GM23338 (cell line): ENCODE measurements at regions not wholly inside any gene's neighbourhood (a gene's known extent, or its start where the extent isn't known, plus 50 kb on each side); places are given as distances from the start of the nearest gene placed in this dataset.

Source experiments
- ATAC-seq: fragments of 200-7000 bp; cut with Tn5 transposase; 3 replicates; pipeline ENCODE4 v1.9.1; 2020
- DNase-seq: peaks from one replicate; pipeline ENCODE4 v3.0.0-alpha.2; 2015; ENCODE audit warnings: low spot score
- H2AFZ ChIP-seq: fragments of 200-600 bp; sonication (generic); 2 replicates; pipeline ENCODE4 v1.8.0; 2016; ENCODE audit warnings: antibody characterized with exemption, mild to moderate bottlenecking, moderate library complexity
- H3F3A ChIP-seq: fragments of 200-600 bp; sonication (generic); replicated peaks from 2 replicates; pipeline ENCODE4 v1.8.0; 2017; ENCODE audit warnings: antibody characterized with exemption, mixed run types, low read depth
- H3K27ac ChIP-seq: fragments of 200-600 bp; sonication (generic); 2 replicates; pipeline ENCODE4 v1.6.1; 2016; ENCODE audit warnings: low read depth
- H3K27me3 ChIP-seq: fragments of 200-600 bp; sonication (generic); 2 replicates; pipeline ENCODE4 v1.8.0; 2016; ENCODE audit warnings: mild to moderate bottlenecking, mixed run types, moderate library complexity; ENCODE audit not compliant: insufficient read depth
- H3K36me3 ChIP-seq: fragments of 200-600 bp; sonication (generic); 2 replicates; pipeline ENCODE4 v1.8.0; 2016; ENCODE audit warnings: mild to moderate bottlenecking; ENCODE audit not compliant: insufficient read depth
- H3K4me1 ChIP-seq: fragments of 200-600 bp; sonication (generic); 2 replicates; pipeline ENCODE4 v1.8.0; 2016; ENCODE audit warnings: mild to moderate bottlenecking, moderate library complexity; ENCODE audit not compliant: insufficient read depth
- H3K4me2 ChIP-seq: fragments of 200-600 bp; sonication (generic); 2 replicates; pipeline ENCODE4 v1.7.1; 2017; ENCODE audit warnings: mixed run types
- H3K4me3 ChIP-seq: fragments of 200-600 bp; sonication (generic); 2 replicates; pipeline ENCODE4 v1.6.1; 2016; ENCODE audit warnings: mixed run types
- H3K79me2 ChIP-seq: fragments of 200-600 bp; sonication (generic); replicated peaks from 2 replicates; pipeline ENCODE4 v1.8.0; 2017; ENCODE audit warnings: mild to moderate bottlenecking; ENCODE audit not compliant: insufficient read depth
- H3K9me2 ChIP-seq: fragments of 200-600 bp; sonication (generic); 2 replicates; pipeline ENCODE4 v1.8.0; 2017; ENCODE audit not compliant: insufficient read depth
- H4K20me1 ChIP-seq: fragments of 200-600 bp; sonication (generic); replicated peaks from 2 replicates; pipeline ENCODE4 v1.8.0; 2017; ENCODE audit warnings: mild to moderate bottlenecking; ENCODE audit not compliant: insufficient read depth
- H3K27ac Mint-ChIP-seq: 2 replicates; pipeline ENCODE4 v1.8.0; 2020; ENCODE audit warnings: inconsistent platforms, mild to moderate bottlenecking, moderate library complexity, mixed read lengths
- H3K27me3 Mint-ChIP-seq: 3 replicates; pipeline ENCODE4 v1.8.0; 2022; ENCODE audit warnings: low read depth, mild to moderate bottlenecking, moderate library complexity, mixed read lengths, inconsistent platforms; ENCODE audit not compliant: insufficient read depth, poor library complexity
- H3K36me3 Mint-ChIP-seq: 3 replicates; pipeline ENCODE4 v1.8.0; 2021; ENCODE audit warnings: low read depth, mild to moderate bottlenecking, inconsistent platforms, moderate library complexity, mixed read lengths
- H3K4me1 Mint-ChIP-seq: 3 replicates; pipeline ENCODE4 v1.8.0; 2020; ENCODE audit warnings: mild to moderate bottlenecking, inconsistent platforms, mixed read lengths
- H3K4me3 Mint-ChIP-seq: 3 replicates; pipeline ENCODE4 v1.8.0; 2021; ENCODE audit warnings: moderate library complexity, mild to moderate bottlenecking, inconsistent platforms, mixed read lengths
- H3K9me3 Mint-ChIP-seq: 3 replicates; pipeline ENCODE4 v1.8.0; 2020; ENCODE audit warnings: moderate library complexity, mild to moderate bottlenecking, inconsistent platforms, mixed read lengths
- ETS1 ChIP-seq: IDR thresholded peaks from 2 replicates; pipeline ENCODE4 v1.6.1; 2016; ENCODE audit warnings: antibody characterized with exemption
- JUNB ChIP-seq: IDR thresholded peaks from one replicate; pipeline ENCODE4 v1.6.1; 2016; ENCODE audit warnings: antibody characterized with exemption; ENCODE audit not compliant: unreplicated experiment
- POLR2AphosphoS5 ChIP-seq: IDR thresholded peaks from 2 replicates; pipeline ENCODE4 v1.6.1; 2016; ENCODE audit warnings: antibody characterized with exemption, low read depth
- REST ChIP-seq: IDR thresholded peaks from one replicate; pipeline ENCODE4 v1.6.1; 2018; ENCODE audit warnings: antibody characterized with exemption; ENCODE audit not compliant: unreplicated experiment
- ZNF462 ChIP-seq: fragments of 250-450 bp; sonication (Bioruptor Pico); IDR thresholded peaks from 2 replicates; pipeline ENCODE4 v1.5.0; 2020; ENCODE audit warnings: mild to moderate bottlenecking, moderate library complexity

- TF ChIP-seq ZNF462 (CRISPR knock-in tag): no peak
- no peak for TF ChIP-seq JUNB
- no peak for TF ChIP-seq ETS1
- no peak for TF ChIP-seq POLR2AphosphoS5
- no peak for TF ChIP-seq REST
Observed at GRCh38 chr20:24382743-24383142, 86.7 kb upstream of the SYNDIG1 start (continued).

GRCh38 chr20:24382331-24382730 lies 87.1 kb upstream of the SYNDIG1 start:
- no peak for ATAC-seq
- H3K4me2 ChIP-seq: no peak overlapping the region
- TF ChIP-seq ETS1: no peak

More at GRCh38 chr20:24382331-24382730, 87.1 kb upstream of the SYNDIG1 start:
- no peak overlapping the region for H3K4me3 Mint-ChIP-seq
- no peak overlapping the region for H3K27ac Mint-ChIP-seq
- no peaks in the 10 kb centered on the region for H3K27me3 ChIP-seq
- no peak overlapping the region for H2AFZ ChIP-seq
- peaks cover 2% of the 10 kb centered on the region for H3K27me3 Mint-ChIP-seq
- no peak overlapping the region for H3K27ac ChIP-seq
- H3K36me3 ChIP-seq: no peaks in the 10 kb centered on the region
- H3K4me1 ChIP-seq: no peaks in the 10 kb centered on the region
- no peak overlapping the region for H3K4me3 ChIP-seq
- no peaks in the 10 kb centered on the region for H3K36me3 Mint-ChIP-seq
- no peak for DNase-seq
- H4K20me1 ChIP-seq: no peaks in the 10 kb centered on the region
- no peaks in the 10 kb centered on the region for H3K9me3 Mint-ChIP-seq
- 0 out of 2 replicates have a peak, but pooled peaks cover 3% of the 10 kb centered on the region for H3K9me2 ChIP-seq
- H3K79me2 ChIP-seq: no peaks in the 10 kb centered on the region
- no peaks in the 10 kb centered on the region for H3F3A ChIP-seq
- H3K4me1 Mint-ChIP-seq: peaks cover 11% of the 10 kb centered on the region; the same call in 2 of the 3 replicates
